IMR-90 (cell line): ENCODE measurements at regions not wholly inside any gene's neighbourhood (a gene's known extent, or its start where the extent isn't known, plus 50 kb on each side); places are given as distances from the start of the nearest gene placed in this dataset.

Experiments
- ATAC-seq: fragments of 200-7000 bp; cut with Tn5 transposase; 2 replicates; pipeline ENCODE4 v1.9.1; 2020; ENCODE audit warnings: low read depth, mild to moderate bottlenecking, moderate library complexity
- BruUV-seq: library from RNA; stranded (reverse); fragments of 400-500 nt; replicated peaks from 2 replicates; lab custom pipeline; 2021; lab: Mats Ljungman, UMichigan
- CTCF ChIA-PET: fragments of 300-600 bp; formaldehyde crosslinking; extraction: SDS; loops from one replicate; lab custom pipeline; 2021; ENCODE audit warnings: antibody characterized with exemption; lab: Yijun Ruan, JAX
- POLR2A ChIA-PET: fragments of 300-600 bp; sonication (Branson Sonifier 250); formaldehyde crosslinking; loops from one replicate; lab custom pipeline; 2022; ENCODE audit warnings: antibody characterized with exemption; ENCODE audit not compliant: unreplicated experiment; lab: Charles Lee
- DNase-seq: peaks from one replicate; pipeline ENCODE4 v3.0.0; 2013
- H2AFZ ChIP-seq: replicated peaks from 2 replicates; pipeline ENCODE3; 2013; ENCODE audit warnings: low read length, mild to moderate bottlenecking; ENCODE audit not compliant: poor library complexity
- H2AK5ac ChIP-seq: 2 replicates; pipeline ENCODE4 v1.6.1; 2013; ENCODE audit warnings: low read depth, low read length, inconsistent platforms
- H2AK9ac ChIP-seq: replicated peaks from 2 replicates; pipeline ENCODE3; 2013; ENCODE audit warnings: mild to moderate bottlenecking, low read depth, low read length, moderate library complexity; ENCODE audit not compliant: poor library complexity
- H2BK120ac ChIP-seq: 2 replicates; pipeline ENCODE4 v1.6.1; 2013; ENCODE audit warnings: low read depth, low read length, inconsistent platforms
- H2BK15ac ChIP-seq: 3 replicates; pipeline ENCODE4 v1.6.1; 2013; ENCODE audit warnings: low read depth, low read length, inconsistent platforms
- H2BK20ac ChIP-seq: 2 replicates; pipeline ENCODE4 v1.6.1; 2013; ENCODE audit warnings: low read depth, mild to moderate bottlenecking, inconsistent platforms, low read length, moderate library complexity
- H2BK5ac ChIP-seq: 2 replicates; pipeline ENCODE4 v1.6.1; 2013; ENCODE audit warnings: mild to moderate bottlenecking, low read depth, low read length, inconsistent platforms; ENCODE audit not compliant: poor library complexity, severe bottlenecking
- H3K14ac ChIP-seq: replicated peaks from 2 replicates; pipeline ENCODE4 v1.6.1; 2013; ENCODE audit warnings: low read depth, low read length, inconsistent platforms
- H3K18ac ChIP-seq: 2 replicates; pipeline ENCODE4 v1.6.1; 2013; ENCODE audit warnings: low read depth, low read length, control low read depth
- H3K23ac ChIP-seq: 2 replicates; pipeline ENCODE4 v1.6.1; 2013; ENCODE audit warnings: low read depth, low read length, inconsistent platforms
- H3K27ac ChIP-seq: 2 replicates; pipeline ENCODE4 v1.5.1; 2013; ENCODE audit warnings: mild to moderate bottlenecking, control low read depth, low read length; ENCODE audit not compliant: insufficient read depth
- H3K27me3 ChIP-seq: 2 replicates; pipeline ENCODE4 v1.6.1; 2013; ENCODE audit warnings: low read length; ENCODE audit not compliant: control insufficient read depth, insufficient read depth
- H3K36me3 ChIP-seq: 2 replicates; pipeline ENCODE4 v1.6.1; 2013; ENCODE audit warnings: low read length, mixed read lengths; ENCODE audit not compliant: control insufficient read depth, insufficient read depth
- H3K4ac ChIP-seq: 2 replicates; pipeline ENCODE4 v1.6.1; 2013; ENCODE audit warnings: low read depth, low read length, inconsistent platforms
- H3K4me1 ChIP-seq: 2 replicates; pipeline ENCODE4 v1.6.1; 2013; ENCODE audit warnings: low read length, mixed read lengths; ENCODE audit not compliant: control insufficient read depth, insufficient read depth
- H3K4me2 ChIP-seq: 2 replicates; pipeline ENCODE4 v1.6.1; 2013; ENCODE audit warnings: low read depth, mild to moderate bottlenecking, control low read depth, low read length, moderate library complexity
- H3K4me3 ChIP-seq: 2 replicates; pipeline ENCODE4 v1.5.1; 2013; ENCODE audit warnings: low read depth, mild to moderate bottlenecking, control low read depth, low read length, moderate library complexity; ENCODE audit not compliant: insufficient read depth
- H3K56ac ChIP-seq: 2 replicates; pipeline ENCODE4 v1.6.1; 2013; ENCODE audit warnings: low read length, inconsistent platforms; ENCODE audit not compliant: insufficient read depth; ENCODE audit errors: extremely low read depth
- H3K79me1 ChIP-seq, 2 experiments: 2 replicates each; pipeline ENCODE4 v1.6.1; 2013; ENCODE audit warnings: low read length in 2 of 2, inconsistent platforms in 1 of 2, low read depth in 1 of 2
- H3K9ac ChIP-seq: 2 replicates; pipeline ENCODE4 v1.6.1; 2013; ENCODE audit warnings: low read depth, low read length, control low read depth
- H3K9me1 ChIP-seq: 2 replicates; pipeline ENCODE4 v1.6.1; 2013; ENCODE audit warnings: low read length, inconsistent platforms; ENCODE audit not compliant: insufficient read depth
- H3K9me3 ChIP-seq: 2 replicates; pipeline ENCODE4 v1.6.1; 2013; ENCODE audit warnings: low read length; ENCODE audit not compliant: control insufficient read depth, insufficient read depth
- H4K20me1 ChIP-seq: 2 replicates; pipeline ENCODE4 v1.6.1; 2013; ENCODE audit warnings: low read length, inconsistent platforms; ENCODE audit not compliant: insufficient read depth
- H4K5ac ChIP-seq: 2 replicates; pipeline ENCODE4 v1.6.1; 2013; ENCODE audit warnings: mild to moderate bottlenecking, low read depth, low read length, control low read depth
- H4K8ac ChIP-seq, 2 experiments: 2 replicates each; pipeline ENCODE4 v1.6.1; 2013; ENCODE audit warnings: low read depth in 2 of 2, low read length in 2 of 2, control low read depth in 1 of 2, inconsistent platforms in 1 of 2
- H4K91ac ChIP-seq: 2 replicates; pipeline ENCODE4 v1.6.1; 2013; ENCODE audit warnings: low read depth, low read length, inconsistent platforms; ENCODE audit not compliant: insufficient read depth
- BHLHE40 ChIP-seq: fragments of 150-350 bp; IDR thresholded peaks from 2 replicates; pipeline ENCODE4 v1.6.1; 2016; ENCODE audit warnings: mild to moderate bottlenecking, low read depth, low read length
- CHD1 ChIP-seq: IDR thresholded peaks from 2 replicates; pipeline ENCODE4 v1.6.1; 2012; ENCODE audit warnings: low read depth, low read length, improper control_type of control experiment
- FOS ChIP-seq: fragments of 150-350 bp; IDR thresholded peaks from 2 replicates; pipeline ENCODE4 v1.6.1; 2016; ENCODE audit warnings: low read depth, low read length
- MAFK ChIP-seq: IDR thresholded peaks from 2 replicates; pipeline ENCODE4 v1.6.1; 2012; ENCODE audit warnings: low read depth, low read length, improper control_type of control experiment
- MXI1 ChIP-seq: IDR thresholded peaks from 2 replicates; pipeline ENCODE4 v1.6.1; 2012; ENCODE audit warnings: low read depth, mild to moderate bottlenecking, low read length, moderate library complexity, borderline replicate concordance
- NFE2L2 ChIP-seq: fragments of 150-350 bp; IDR thresholded peaks from 2 replicates; pipeline ENCODE4 v1.6.1; 2016; ENCODE audit warnings: low read depth, mild to moderate bottlenecking, low read length
- POLR2A ChIP-seq: IDR thresholded peaks from 2 replicates; pipeline ENCODE4 v1.6.1; 2012; ENCODE audit warnings: mild to moderate bottlenecking, low read depth, low read length
- RAD21 ChIP-seq: IDR thresholded peaks from 2 replicates; pipeline ENCODE4 v1.6.1; 2012; ENCODE audit warnings: low read length, improper control_type of control experiment
- RFX5 ChIP-seq: IDR thresholded peaks from 2 replicates; pipeline ENCODE4 v1.8.0; 2012; ENCODE audit warnings: low read depth, mild to moderate bottlenecking, low read length, moderate library complexity
- SMC3 ChIP-seq: fragments of 150-350 bp; IDR thresholded peaks from 2 replicates; pipeline ENCODE4 v1.6.1; 2016; ENCODE audit warnings: low read depth, mild to moderate bottlenecking, antibody characterized with exemption, low read length, moderate library complexity
- WGBS, 2 experiments: methylation state at CpG; one replicate each; pipeline versions ENCODE4 v1.1.5 to v1.1.7; 2013; ENCODE audit warnings: missing lambda C conversion rate in 2 of 2; ENCODE audit not compliant: insufficient read length in 1 of 2; ENCODE audit errors: extremely low coverage in 2 of 2; 5-methylcytosine and 5-hydroxymethylcytosine counted together
- dilution Hi-C: fragments of 300-500 bp; cut with HindIII; formaldehyde crosslinking; loops from one replicate; pipeline ENCODE4 v1.14.3; 2018; ENCODE audit warnings: low sequenced_read_pairs; ENCODE audit not compliant: unreplicated experiment
- in situ Hi-C: fragments of 300-500 bp; cut with MboI; formaldehyde crosslinking; loops from 3 replicates; pipeline ENCODE4 v1.14.3; 2019; ENCODE audit warnings: low sequenced_read_pairs, inconsistent platforms, mixed read lengths
- intact Hi-C: fragments of 100-400 bp; cut with micrococcal nuclease; formaldehyde crosslinking; loops from 2 replicates; pipeline ENCODE4 v1.10.0; 2022
- TF ChIP-seq, protein P1 (sequence below): fragments of 150-350 bp; IDR thresholded peaks from 2 replicates; pipeline ENCODE4 v1.6.1; 2016; ENCODE audit warnings: low read depth, mild to moderate bottlenecking, low read length, moderate library complexity, borderline replicate concordance
- TF ChIP-seq, protein P2 (sequence below): conservative IDR thresholded peaks from 2 replicates; pipeline ENCODE4 v1.5.1; 2012; ENCODE audit warnings: mild to moderate bottlenecking, low read depth, low read length, improper control_type of control experiment

DNA sequence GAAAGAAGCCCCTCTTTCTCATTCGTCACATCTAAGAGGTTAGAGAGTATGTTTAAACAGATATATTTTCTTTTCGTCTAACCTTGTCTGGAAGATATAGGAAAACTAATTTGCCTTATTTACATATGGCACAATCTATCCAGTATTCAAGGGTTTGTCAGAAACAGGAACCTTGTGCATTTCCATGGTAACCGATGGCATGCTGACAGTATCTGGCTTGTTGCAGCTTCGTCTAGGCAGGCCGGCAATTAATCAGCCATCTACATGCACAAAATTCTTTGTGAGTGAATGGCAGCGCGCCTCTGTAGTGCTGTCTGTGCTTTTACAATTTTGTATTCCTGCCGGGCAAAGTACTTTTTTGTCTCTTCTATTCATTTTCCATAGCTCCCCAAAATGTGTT is 294.0 kb upstream of the SOX2 start:
- H2AK5ac ChIP-seq = no peak overlapping the region
- no peaks in the 10 kb centered on the region for H3K9me1 ChIP-seq
- no peaks in the 10 kb centered on the region for H3K27me3 ChIP-seq
- H3K56ac ChIP-seq = no peak overlapping the region
- no peak overlapping the region for H2BK5ac ChIP-seq
- no peak overlapping the region for H4K91ac ChIP-seq
- in situ Hi-C loops = no loop called here
- POLR2A ChIA-PET = no interaction called here
- ATAC-seq (no peak), DNase-seq (no peak)
- no peaks in the 10 kb centered on the region for H4K20me1 ChIP-seq
- H3K27ac ChIP-seq = no peak overlapping the region
- CTCF ChIA-PET = no interaction called here
- no peak overlapping the region for H3K23ac ChIP-seq
- H2BK120ac ChIP-seq = no peak overlapping the region
- no peaks in the 10 kb centered on the region for H3K4me1 ChIP-seq
- no peak overlapping the region for H3K14ac ChIP-seq
- intact Hi-C loops = no loop called here
- no peak overlapping the region for H4K8ac ChIP-seq
- BruUV-seq = no TSS peak
- WGBS, 2 experiments = 17% methylated on average over 1 of the region's 8 CpGs; no CpG with 5 or more reads in 1 of the 2 experiments
- no peak overlapping the region for H3K4me2 ChIP-seq
- H3K36me3 ChIP-seq = no peaks in the 10 kb centered on the region
- no peak overlapping the region for H2BK20ac ChIP-seq
- H3K4me3 ChIP-seq = no peak overlapping the region
- H2AK9ac ChIP-seq = no peak overlapping the region
- dilution Hi-C loops = no loop called here
- H3K9ac ChIP-seq = no peak overlapping the region
- no peak overlapping the region for H4K5ac ChIP-seq
- no peak overlapping the region for H3K4ac ChIP-seq
- H3K9me3 ChIP-seq = 0 out of 2 replicates have a peak, but pooled peaks cover 2% of the 10 kb centered on the region
- H3K18ac ChIP-seq = no peak overlapping the region
- TF ChIP-seq RAD21 (no peak), CHD1 (no peak), FOS (no peak), BHLHE40 (no peak), MXI1 (no peak), NFE2L2 (no peak), SMC3 (no peak), MAFK (no peak), RFX5 (no peak), POLR2A (no peak)
- TF ChIP-seq, protein P1, sequence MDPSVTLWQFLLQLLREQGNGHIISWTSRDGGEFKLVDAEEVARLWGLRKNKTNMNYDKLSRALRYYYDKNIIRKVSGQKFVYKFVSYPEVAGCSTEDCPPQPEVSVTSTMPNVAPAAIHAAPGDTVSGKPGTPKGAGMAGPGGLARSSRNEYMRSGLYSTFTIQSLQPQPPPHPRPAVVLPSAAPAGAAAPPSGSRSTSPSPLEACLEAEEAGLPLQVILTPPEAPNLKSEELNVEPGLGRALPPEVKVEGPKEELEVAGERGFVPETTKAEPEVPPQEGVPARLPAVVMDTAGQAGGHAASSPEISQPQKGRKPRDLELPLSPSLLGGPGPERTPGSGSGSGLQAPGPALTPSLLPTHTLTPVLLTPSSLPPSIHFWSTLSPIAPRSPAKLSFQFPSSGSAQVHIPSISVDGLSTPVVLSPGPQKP = no peak
- TF ChIP-seq, protein P2, sequence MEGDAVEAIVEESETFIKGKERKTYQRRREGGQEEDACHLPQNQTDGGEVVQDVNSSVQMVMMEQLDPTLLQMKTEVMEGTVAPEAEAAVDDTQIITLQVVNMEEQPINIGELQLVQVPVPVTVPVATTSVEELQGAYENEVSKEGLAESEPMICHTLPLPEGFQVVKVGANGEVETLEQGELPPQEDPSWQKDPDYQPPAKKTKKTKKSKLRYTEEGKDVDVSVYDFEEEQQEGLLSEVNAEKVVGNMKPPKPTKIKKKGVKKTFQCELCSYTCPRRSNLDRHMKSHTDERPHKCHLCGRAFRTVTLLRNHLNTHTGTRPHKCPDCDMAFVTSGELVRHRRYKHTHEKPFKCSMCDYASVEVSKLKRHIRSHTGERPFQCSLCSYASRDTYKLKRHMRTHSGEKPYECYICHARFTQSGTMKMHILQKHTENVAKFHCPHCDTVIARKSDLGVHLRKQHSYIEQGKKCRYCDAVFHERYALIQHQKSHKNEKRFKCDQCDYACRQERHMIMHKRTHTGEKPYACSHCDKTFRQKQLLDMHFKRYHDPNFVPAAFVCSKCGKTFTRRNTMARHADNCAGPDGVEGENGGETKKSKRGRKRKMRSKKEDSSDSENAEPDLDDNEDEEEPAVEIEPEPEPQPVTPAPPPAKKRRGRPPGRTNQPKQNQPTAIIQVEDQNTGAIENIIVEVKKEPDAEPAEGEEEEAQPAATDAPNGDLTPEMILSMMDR = no peak
- H2BK15ac ChIP-seq = no peak overlapping the region
- H2AFZ ChIP-seq = no peak overlapping the region
- H3K79me1 ChIP-seq = no peaks in the 10 kb centered on the region
